ENCODE measurements at regions not wholly inside any gene's neighbourhood (a gene's known extent, or its start where the extent isn't known, plus 50 kb on each side); places are given as distances from the start of the nearest gene placed in this dataset.

DNA sequence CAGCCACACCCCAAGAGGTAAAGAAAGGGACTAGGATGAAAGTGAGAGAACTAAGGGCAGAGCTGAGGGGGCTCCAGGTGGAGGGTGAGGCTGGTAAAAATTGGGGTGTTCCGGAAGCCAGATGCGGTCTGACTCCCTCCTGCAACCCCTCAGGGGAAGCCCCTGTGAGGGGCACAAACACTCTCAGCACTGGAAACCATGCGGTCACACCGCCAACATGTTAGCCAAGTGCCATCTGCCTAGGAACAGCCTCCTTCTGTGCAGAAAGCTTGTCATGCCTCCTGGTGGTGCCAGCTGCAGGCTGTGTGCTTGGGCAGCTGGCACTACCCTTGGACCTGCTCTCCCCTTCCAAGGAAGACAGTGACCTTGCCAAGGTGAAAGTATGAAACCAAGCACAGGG lies 83.5 kb upstream of the RPL38 start (continued):
- TF ChIP-seq, protein P1, sequence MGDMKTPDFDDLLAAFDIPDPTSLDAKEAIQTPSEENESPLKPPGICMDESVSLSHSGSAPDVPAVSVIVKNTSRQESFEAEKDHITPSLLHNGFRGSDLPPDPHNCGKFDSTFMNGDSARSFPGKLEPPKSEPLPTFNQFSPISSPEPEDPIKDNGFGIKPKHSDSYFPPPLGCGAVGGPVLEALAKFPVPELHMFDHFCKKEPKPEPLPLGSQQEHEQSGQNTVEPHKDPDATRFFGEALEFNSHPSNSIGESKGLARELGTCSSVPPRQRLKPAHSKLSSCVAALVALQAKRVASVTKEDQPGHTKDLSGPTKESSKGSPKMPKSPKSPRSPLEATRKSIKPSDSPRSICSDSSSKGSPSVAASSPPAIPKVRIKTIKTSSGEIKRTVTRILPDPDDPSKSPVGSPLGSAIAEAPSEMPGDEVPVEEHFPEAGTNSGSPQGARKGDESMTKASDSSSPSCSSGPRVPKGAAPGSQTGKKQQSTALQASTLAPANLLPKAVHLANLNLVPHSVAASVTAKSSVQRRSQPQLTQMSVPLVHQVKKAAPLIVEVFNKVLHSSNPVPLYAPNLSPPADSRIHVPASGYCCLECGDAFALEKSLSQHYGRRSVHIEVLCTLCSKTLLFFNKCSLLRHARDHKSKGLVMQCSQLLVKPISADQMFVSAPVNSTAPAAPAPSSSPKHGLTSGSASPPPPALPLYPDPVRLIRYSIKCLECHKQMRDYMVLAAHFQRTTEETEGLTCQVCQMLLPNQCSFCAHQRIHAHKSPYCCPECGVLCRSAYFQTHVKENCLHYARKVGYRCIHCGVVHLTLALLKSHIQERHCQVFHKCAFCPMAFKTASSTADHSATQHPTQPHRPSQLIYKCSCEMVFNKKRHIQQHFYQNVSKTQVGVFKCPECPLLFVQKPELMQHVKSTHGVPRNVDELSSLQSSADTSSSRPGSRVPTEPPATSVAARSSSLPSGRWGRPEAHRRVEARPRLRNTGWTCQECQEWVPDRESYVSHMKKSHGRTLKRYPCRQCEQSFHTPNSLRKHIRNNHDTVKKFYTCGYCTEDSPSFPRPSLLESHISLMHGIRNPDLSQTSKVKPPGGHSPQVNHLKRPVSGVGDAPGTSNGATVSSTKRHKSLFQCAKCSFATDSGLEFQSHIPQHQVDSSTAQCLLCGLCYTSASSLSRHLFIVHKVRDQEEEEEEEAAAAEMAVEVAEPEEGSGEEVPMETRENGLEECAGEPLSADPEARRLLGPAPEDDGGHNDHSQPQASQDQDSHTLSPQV (IDR thresholded peaks at IDR 0.05) = no peak
- TF ChIP-seq ZBTB17 (CRISPR knock-in tag; IDR thresholded peaks at IDR 0.05) (no peak), ZNF830 (CRISPR knock-in tag; IDR thresholded peaks at IDR 0.05) (no peak), PHB2 (IDR thresholded peaks at IDR 0.05; ENCODE audit: low read depth) (no peak), ETS2 (tag; IDR thresholded peaks at IDR 0.05; ENCODE audit: borderline replicate concordance, poor library complexity, severe bottlenecking) (no peak)
- TF ChIP-seq, protein P2, sequence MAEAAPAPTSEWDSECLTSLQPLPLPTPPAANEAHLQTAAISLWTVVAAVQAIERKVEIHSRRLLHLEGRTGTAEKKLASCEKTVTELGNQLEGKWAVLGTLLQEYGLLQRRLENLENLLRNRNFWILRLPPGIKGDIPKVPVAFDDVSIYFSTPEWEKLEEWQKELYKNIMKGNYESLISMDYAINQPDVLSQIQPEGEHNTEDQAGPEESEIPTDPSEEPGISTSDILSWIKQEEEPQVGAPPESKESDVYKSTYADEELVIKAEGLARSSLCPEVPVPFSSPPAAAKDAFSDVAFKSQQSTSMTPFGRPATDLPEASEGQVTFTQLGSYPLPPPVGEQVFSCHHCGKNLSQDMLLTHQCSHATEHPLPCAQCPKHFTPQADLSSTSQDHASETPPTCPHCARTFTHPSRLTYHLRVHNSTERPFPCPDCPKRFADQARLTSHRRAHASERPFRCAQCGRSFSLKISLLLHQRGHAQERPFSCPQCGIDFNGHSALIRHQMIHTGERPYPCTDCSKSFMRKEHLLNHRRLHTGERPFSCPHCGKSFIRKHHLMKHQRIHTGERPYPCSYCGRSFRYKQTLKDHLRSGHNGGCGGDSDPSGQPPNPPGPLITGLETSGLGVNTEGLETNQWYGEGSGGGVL (CRISPR knock-in tag; IDR thresholded peaks at IDR 0.05) = no peak
